Liver (tissue), 3 donors: ENCODE measurements at regions not wholly inside any gene's neighbourhood (a gene's known extent, or its start where the extent isn't known, plus 50 kb on each side); places are given as distances from the start of the nearest gene placed in this dataset.

Experiments used
- ATF3 ChIP-seq: IDR thresholded peaks from 2 replicates; pipeline ENCODE4 v1.6.1; 2016; ENCODE audit warnings: antibody characterized with exemption
- CTCF ChIP-seq: fragments of 150-350 bp; IDR thresholded peaks from 2 replicates; pipeline ENCODE4 v1.5.1; 2017; ENCODE audit warnings: improper control_type of control experiment, low read depth, low read length; ENCODE audit not compliant: missing input control
- GABPA ChIP-seq, 2 donors: IDR thresholded peaks in 1 of 2; conservative IDR thresholded peaks in 1 of 2; 2 replicates each; pipeline ENCODE4 v1.6.1; 2016; ENCODE audit warnings: antibody characterized with exemption in 2 of 2, mild to moderate bottlenecking in 1 of 2, moderate library complexity in 1 of 2
- HNF4G ChIP-seq: IDR thresholded peaks from 2 replicates; pipeline ENCODE4 v1.6.1; 2016; ENCODE audit warnings: antibody characterized with exemption
- JUND ChIP-seq, 2 donors: IDR thresholded peaks; 2 replicates each; pipeline ENCODE4 v1.6.1; 2016; ENCODE audit warnings: antibody characterized with exemption in 2 of 2
- MAX ChIP-seq: IDR thresholded peaks from 2 replicates; pipeline ENCODE4 v1.6.1; 2016; ENCODE audit warnings: antibody characterized with exemption
- NR2F2 ChIP-seq: IDR thresholded peaks from 2 replicates; pipeline ENCODE4 v1.6.1; 2016; ENCODE audit warnings: antibody characterized with exemption
- RAD21 ChIP-seq, 2 donors: IDR thresholded peaks; 2 replicates each; pipeline ENCODE4 v1.6.1; 2016; ENCODE audit warnings: antibody characterized with exemption in 2 of 2, mild to moderate bottlenecking in 2 of 2
- REST ChIP-seq: IDR thresholded peaks from 2 replicates; pipeline ENCODE4 v1.6.1; 2016; ENCODE audit warnings: antibody characterized with exemption, mild to moderate bottlenecking
- SP1 ChIP-seq: IDR thresholded peaks from 2 replicates; pipeline ENCODE4 v1.6.1; 2018; ENCODE audit warnings: antibody characterized with exemption, mild to moderate bottlenecking
- TAF1 ChIP-seq: conservative IDR thresholded peaks from 2 replicates; pipeline ENCODE4 v1.6.1; 2016; ENCODE audit warnings: antibody characterized with exemption, mild to moderate bottlenecking
- YY1 ChIP-seq: IDR thresholded peaks from 2 replicates; pipeline ENCODE4 v1.6.1; 2016; ENCODE audit warnings: antibody characterized with exemption, mild to moderate bottlenecking
- ZBTB33 ChIP-seq: IDR thresholded peaks from 2 replicates; pipeline ENCODE4 v1.6.1; 2016; ENCODE audit warnings: antibody characterized with exemption
- donor health status: healthy.
- donor health status: healthy.

- TF ChIP-seq RAD21 (IDR thresholded peaks at IDR 0.05), result no peak
- TF ChIP-seq YY1, result no peak
- no peak for TF ChIP-seq MAX
- TF ChIP-seq CTCF, result no peak
- TF ChIP-seq HNF4G, result no peak
- TF ChIP-seq ATF3, result no peak
- no peak for TF ChIP-seq REST
- no peak for TF ChIP-seq ZBTB33
- TF ChIP-seq TAF1, result no peak
- no peak for TF ChIP-seq NR2F2
- TF ChIP-seq SP1, result no peak
- no peak for TF ChIP-seq GABPA (IDR thresholded peaks at IDR 0.05 in 1 of 2, conservative IDR thresholded peaks at IDR 0.05 in 1 of 2)
- no peak for TF ChIP-seq JUND (IDR thresholded peaks at IDR 0.05)
Measured at GRCh38 chr7:125370502-125370901, 440.9 kb upstream of the POT1 start.
